Left kidney (tissue), 1 donor: ENCODE measurements at regions not wholly inside any gene's neighbourhood (a gene's known extent, or its start where the extent isn't known, plus 50 kb on each side); places are given as distances from the start of the nearest gene placed in this dataset.

Experiments
- DNase-seq: peaks from one replicate; pipeline ENCODE4 v3.0.0-alpha.2; 2013

GRCh38 chr2:215500466-215500865, 64.6 kb upstream of the FN1 start:
- no peak for DNase-seq

- DNase-seq, result no peak
Observed at GRCh38 chr2:215499331-215499730, 63.5 kb upstream of the FN1 start.

GRCh38 chr2:215498431-215498830, 62.6 kb upstream of the FN1 start:
- DNase-seq, result no peak

GRCh38 chr2:215493376-215493775, 57.5 kb upstream of the FN1 start:
- DNase-seq, result no peak

- no peak for DNase-seq
Observed at GRCh38 chr2:215489288-215489848, 53.5 kb upstream of the FN1 start.

- no peak for DNase-seq
Observed at GRCh38 chr2:215487002-215487372, 51.1 kb upstream of the FN1 start.

- DNase-seq, result no peak
Observed at GRCh38 chr2:215486291-215487001, 50.6 kb upstream of the FN1 start.
